ENCODE measurements at regions not wholly inside any gene's neighbourhood (a gene's known extent, or its start where the extent isn't known, plus 50 kb on each side); places are given as distances from the start of the nearest gene placed in this dataset.

- TF ChIP-seq ZBTB4 (CRISPR knock-in tag; IDR thresholded peaks at IDR 0.05; ENCODE audit: borderline replicate concordance) (no peak), NFIC (IDR thresholded peaks at IDR 0.05; ENCODE audit: low read length) (no peak), ZNF17 (CRISPR knock-in tag; IDR thresholded peaks at IDR 0.05) (no peak), ZNF33B (CRISPR knock-in tag; IDR thresholded peaks at IDR 0.05) (no peak)
- TF ChIP-seq, protein P1, sequence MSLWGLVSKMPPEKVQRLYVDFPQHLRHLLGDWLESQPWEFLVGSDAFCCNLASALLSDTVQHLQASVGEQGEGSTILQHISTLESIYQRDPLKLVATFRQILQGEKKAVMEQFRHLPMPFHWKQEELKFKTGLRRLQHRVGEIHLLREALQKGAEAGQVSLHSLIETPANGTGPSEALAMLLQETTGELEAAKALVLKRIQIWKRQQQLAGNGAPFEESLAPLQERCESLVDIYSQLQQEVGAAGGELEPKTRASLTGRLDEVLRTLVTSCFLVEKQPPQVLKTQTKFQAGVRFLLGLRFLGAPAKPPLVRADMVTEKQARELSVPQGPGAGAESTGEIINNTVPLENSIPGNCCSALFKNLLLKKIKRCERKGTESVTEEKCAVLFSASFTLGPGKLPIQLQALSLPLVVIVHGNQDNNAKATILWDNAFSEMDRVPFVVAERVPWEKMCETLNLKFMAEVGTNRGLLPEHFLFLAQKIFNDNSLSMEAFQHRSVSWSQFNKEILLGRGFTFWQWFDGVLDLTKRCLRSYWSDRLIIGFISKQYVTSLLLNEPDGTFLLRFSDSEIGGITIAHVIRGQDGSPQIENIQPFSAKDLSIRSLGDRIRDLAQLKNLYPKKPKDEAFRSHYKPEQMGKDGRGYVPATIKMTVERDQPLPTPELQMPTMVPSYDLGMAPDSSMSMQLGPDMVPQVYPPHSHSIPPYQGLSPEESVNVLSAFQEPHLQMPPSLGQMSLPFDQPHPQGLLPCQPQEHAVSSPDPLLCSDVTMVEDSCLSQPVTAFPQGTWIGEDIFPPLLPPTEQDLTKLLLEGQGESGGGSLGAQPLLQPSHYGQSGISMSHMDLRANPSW (CRISPR knock-in tag; IDR thresholded peaks at IDR 0.05; ENCODE audit: borderline replicate concordance) = no peak
These were observed 240.1 kb upstream of the GRAMD2B start for GRCh38 chr5:126182971-126183695.

All from HepG2 (cell line).